ENCODE measurements at regions not wholly inside any gene's neighbourhood (a gene's known extent, or its start where the extent isn't known, plus 50 kb on each side); places are given as distances from the start of the nearest gene placed in this dataset.

- TF ChIP-seq IRF1 (CRISPR knock-in tag; IDR thresholded peaks at IDR 0.05) = no peak
- no peak for TF ChIP-seq E2F4 (CRISPR knock-in tag; IDR thresholded peaks at IDR 0.05; ENCODE audit: borderline replicate concordance, low read depth)
- no peak for TF ChIP-seq E2F5 (CRISPR knock-in tag; IDR thresholded peaks at IDR 0.05)
- TF ChIP-seq PRDM15 (CRISPR knock-in tag; IDR thresholded peaks at IDR 0.05) = no peak
- no peak for TF ChIP-seq AR (CRISPR knock-in tag; IDR thresholded peaks at IDR 0.05)
- no peak for TF ChIP-seq ATF3 (CRISPR knock-in tag; conservative IDR thresholded peaks at IDR 0.05)
- no peak for TF ChIP-seq MLX (CRISPR knock-in tag; IDR thresholded peaks at IDR 0.05)
- no peak for TF ChIP-seq SOX15 (CRISPR knock-in tag; IDR thresholded peaks at IDR 0.05)
- TF ChIP-seq MAX (CRISPR knock-in tag; IDR thresholded peaks at IDR 0.05) = no peak
- no peak for TF ChIP-seq KAT7 (CRISPR knock-in tag; IDR thresholded peaks at IDR 0.05; ENCODE audit: borderline replicate concordance)
- TF ChIP-seq ZNF423 (CRISPR knock-in tag; IDR thresholded peaks at IDR 0.05) = no peak
Measured at GRCh38 chr3:134083008-134083407, 53.3 kb upstream of the SLCO2A1 start (continued).

GRCh38 chr3:134082582-134082981, 52.9 kb upstream of the SLCO2A1 start:
- H3K4me1 Mint-ChIP-seq = no peaks in the 10 kb centered on the region
- ATAC-seq = no peak
- peaks cover 13% of the 10 kb centered on the region for H3K36me3 Mint-ChIP-seq
- no peaks in the 10 kb centered on the region; the same call in 1 of the 2 replicates for H3K27me3 Mint-ChIP-seq (ENCODE audit: low read depth)
- no peak overlapping the region for H3K4me3 Mint-ChIP-seq
- CTCF ChIA-PET = no interaction called here
- no peak for DNase-seq (ENCODE audit: low spot score)
- H3K9me3 Mint-ChIP-seq = peaks cover 28% of the 10 kb centered on the region
- no peak overlapping the region for H3K27ac Mint-ChIP-seq
- POLR2A ChIA-PET = no interaction called here
- TF ChIP-seq ELF4 (CRISPR knock-in tag; IDR thresholded peaks at IDR 0.05; ENCODE audit: low read depth) = no peak
- no peak for TF ChIP-seq PRRX2 (CRISPR knock-in tag; IDR thresholded peaks at IDR 0.05)
- no peak for TF ChIP-seq ZNF281 (CRISPR knock-in tag; IDR thresholded peaks at IDR 0.05)
- TF ChIP-seq CTCF (IDR thresholded peaks at IDR 0.05) = no peak
- no peak for TF ChIP-seq CREB1 (CRISPR knock-in tag; IDR thresholded peaks at IDR 0.05)
- no peak for TF ChIP-seq E2F4 (CRISPR knock-in tag; IDR thresholded peaks at IDR 0.05; ENCODE audit: borderline replicate concordance, low read depth)
- TF ChIP-seq EMX1 (CRISPR knock-in tag; IDR thresholded peaks at IDR 0.05) = no peak
- no peak for TF ChIP-seq ZNF138 (CRISPR knock-in tag; conservative IDR thresholded peaks at IDR 0.05)
- TF ChIP-seq JUN (CRISPR knock-in tag; IDR thresholded peaks at IDR 0.05) = no peak
- TF ChIP-seq ZBTB21 (CRISPR knock-in tag; IDR thresholded peaks at IDR 0.05; ENCODE audit: borderline replicate concordance) = no peak
